ENCODE measurements at regions not wholly inside any gene's neighbourhood (a gene's known extent, or its start where the extent isn't known, plus 50 kb on each side); places are given as distances from the start of the nearest gene placed in this dataset.

DNA sequence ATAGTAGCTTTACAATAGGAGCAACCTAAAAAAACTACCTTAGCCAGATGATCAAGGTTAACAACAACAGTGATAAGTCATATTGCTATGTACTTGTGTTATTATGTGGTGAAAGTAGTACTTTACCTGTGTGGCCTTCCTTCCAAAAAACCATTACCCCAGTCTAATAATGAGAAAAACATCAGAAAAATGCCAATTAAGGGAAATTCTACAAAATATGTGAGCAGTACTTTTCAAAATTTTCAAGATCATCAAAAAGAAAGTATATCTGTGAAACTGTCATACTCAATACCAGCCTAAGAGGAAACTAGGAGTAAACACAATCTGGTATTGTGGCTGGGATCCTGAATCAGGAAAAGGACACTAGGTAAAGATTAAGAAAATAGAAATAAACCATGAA, 165.3 kb upstream of the PKP2 start:
- no peak overlapping the region for H3K4me2 ChIP-seq (ENCODE audit: low read length)
- H4K20me1 ChIP-seq (ENCODE audit: insufficient read depth) = no peaks in the 10 kb centered on the region
- no peak overlapping the region for H3K4me3 ChIP-seq (replicated peaks in 1 of 2; ENCODE audit: low read depth in 1 of 2, low read length in 2 of 2)
- ChIA-PET RAD21 (ENCODE audit: low non-redundant PET in 1 of 2, low total read pairs in 2 of 2, uncharacterized antibody in 2 of 2, unreplicated experiment in 2 of 2) (no interaction called here), POLR2A (no interaction called here), CTCF (no interaction called here)
- no peak overlapping the region for H2AFZ ChIP-seq (ENCODE audit: low read depth, low read length, poor library complexity, severe bottlenecking)
- H3K79me2 ChIP-seq (ENCODE audit: insufficient read depth, low read length) = no peaks in the 10 kb centered on the region
- no TSS peak for BruUV-seq (replicated peaks)
- no peaks in the 10 kb centered on the region for H3K36me3 ChIP-seq (ENCODE audit: control insufficient read depth in 1 of 2, insufficient read depth in 2 of 2, low read length in 2 of 2)
- DNase-seq (ENCODE audit: low read depth, low spot score) (no peak), ATAC-seq (no peak)
- no peak overlapping the region for H3K27ac ChIP-seq (ENCODE audit: low read depth, low read length)
- H3K4me1 ChIP-seq (ENCODE audit: control insufficient read depth in 1 of 2, insufficient read depth in 2 of 2, low read length in 2 of 2) = no peaks in the 10 kb centered on the region
- TF ChIP-seq, protein P1, sequence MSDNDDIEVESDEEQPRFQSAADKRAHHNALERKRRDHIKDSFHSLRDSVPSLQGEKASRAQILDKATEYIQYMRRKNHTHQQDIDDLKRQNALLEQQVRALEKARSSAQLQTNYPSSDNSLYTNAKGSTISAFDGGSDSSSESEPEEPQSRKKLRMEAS (IDR thresholded peaks at IDR 0.05) = no peak
- TF ChIP-seq JUND (IDR thresholded peaks at IDR 0.05) = no peak
- no peak for TF ChIP-seq ZBTB33 (IDR thresholded peaks at IDR 0.05; ENCODE audit: extremely low read depth, insufficient replicate concordance, low read length)
- no peak for TF ChIP-seq REST (IDR thresholded peaks at IDR 0.05; ENCODE audit: low read depth)
- TF ChIP-seq CBX3 (IDR thresholded peaks at IDR 0.05; ENCODE audit: low read depth) = no peak
- TF ChIP-seq, protein P2, sequence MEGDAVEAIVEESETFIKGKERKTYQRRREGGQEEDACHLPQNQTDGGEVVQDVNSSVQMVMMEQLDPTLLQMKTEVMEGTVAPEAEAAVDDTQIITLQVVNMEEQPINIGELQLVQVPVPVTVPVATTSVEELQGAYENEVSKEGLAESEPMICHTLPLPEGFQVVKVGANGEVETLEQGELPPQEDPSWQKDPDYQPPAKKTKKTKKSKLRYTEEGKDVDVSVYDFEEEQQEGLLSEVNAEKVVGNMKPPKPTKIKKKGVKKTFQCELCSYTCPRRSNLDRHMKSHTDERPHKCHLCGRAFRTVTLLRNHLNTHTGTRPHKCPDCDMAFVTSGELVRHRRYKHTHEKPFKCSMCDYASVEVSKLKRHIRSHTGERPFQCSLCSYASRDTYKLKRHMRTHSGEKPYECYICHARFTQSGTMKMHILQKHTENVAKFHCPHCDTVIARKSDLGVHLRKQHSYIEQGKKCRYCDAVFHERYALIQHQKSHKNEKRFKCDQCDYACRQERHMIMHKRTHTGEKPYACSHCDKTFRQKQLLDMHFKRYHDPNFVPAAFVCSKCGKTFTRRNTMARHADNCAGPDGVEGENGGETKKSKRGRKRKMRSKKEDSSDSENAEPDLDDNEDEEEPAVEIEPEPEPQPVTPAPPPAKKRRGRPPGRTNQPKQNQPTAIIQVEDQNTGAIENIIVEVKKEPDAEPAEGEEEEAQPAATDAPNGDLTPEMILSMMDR (IDR thresholded peaks at IDR 0.05 in 2 of 3, conservative IDR thresholded peaks at IDR 0.05 in 1 of 3; ENCODE audit: borderline replicate concordance in 1 of 3, insufficient read depth in 1 of 3, low read depth in 2 of 3, low read length in 2 of 3) = no peak
- TF ChIP-seq RAD21 (IDR thresholded peaks at IDR 0.05; ENCODE audit: low read depth) = no peak
- no peak for TF ChIP-seq CEBPB (IDR thresholded peaks at IDR 0.05; ENCODE audit: low read depth)
- TF ChIP-seq EGR1 (IDR thresholded peaks at IDR 0.05; ENCODE audit: low read depth) = no peak
- no peak for TF ChIP-seq ELF1 (IDR thresholded peaks at IDR 0.05; ENCODE audit: borderline replicate concordance, low read depth)
- TF ChIP-seq, protein P3, sequence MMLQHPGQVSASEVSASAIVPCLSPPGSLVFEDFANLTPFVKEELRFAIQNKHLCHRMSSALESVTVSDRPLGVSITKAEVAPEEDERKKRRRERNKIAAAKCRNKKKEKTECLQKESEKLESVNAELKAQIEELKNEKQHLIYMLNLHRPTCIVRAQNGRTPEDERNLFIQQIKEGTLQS (IDR thresholded peaks at IDR 0.05) = no peak
- TF ChIP-seq POLR2A (IDR thresholded peaks at IDR 0.05; ENCODE audit: borderline replicate concordance, extremely low read depth, insufficient read depth, insufficient read length) = no peak
- TF ChIP-seq ZNF274 (IDR thresholded peaks at IDR 0.05; ENCODE audit: low read depth, low read length) = no peak
- no peak for TF ChIP-seq TCF7L2 (IDR thresholded peaks at IDR 0.05; ENCODE audit: borderline replicate concordance, extremely low read depth, insufficient read depth, insufficient read length)
- no peak for TF ChIP-seq FOSL1 (IDR thresholded peaks at IDR 0.05; ENCODE audit: low read depth)
- TF ChIP-seq SP1 (IDR thresholded peaks at IDR 0.05; ENCODE audit: low read depth) = no peak
- no peak for TF ChIP-seq EZH2 (IDR thresholded peaks at IDR 0.05)
- TF ChIP-seq SIN3A (IDR thresholded peaks at IDR 0.05; ENCODE audit: low read depth) = no peak
- no peaks in the 10 kb centered on the region for H3K9me2 ChIP-seq (ENCODE audit: insufficient read depth)
- intact Hi-C loops (cut with micrococcal nuclease) = no loop called here
- no peaks in the 10 kb centered on the region; the same call in 1 of the 2 replicates for H3K27me3 ChIP-seq (ENCODE audit: insufficient read depth, low read length)
- H3K9ac ChIP-seq (ENCODE audit: low read length) = no peak overlapping the region
- no peaks in the 10 kb centered on the region for H3K9me3 ChIP-seq (ENCODE audit: control insufficient read depth in 1 of 2, insufficient read depth in 1 of 2, low read depth in 1 of 2, low read length in 2 of 2)
